Skin of body (tissue), 1 donor: ENCODE measurements at regions not wholly inside any gene's neighbourhood (a gene's known extent, or its start where the extent isn't known, plus 50 kb on each side); places are given as distances from the start of the nearest gene placed in this dataset.

Experiments used
- DNase-seq: peaks from one replicate; lab custom pipeline; 2025; lab: John Stamatoyannopoulos, UW

DNA sequence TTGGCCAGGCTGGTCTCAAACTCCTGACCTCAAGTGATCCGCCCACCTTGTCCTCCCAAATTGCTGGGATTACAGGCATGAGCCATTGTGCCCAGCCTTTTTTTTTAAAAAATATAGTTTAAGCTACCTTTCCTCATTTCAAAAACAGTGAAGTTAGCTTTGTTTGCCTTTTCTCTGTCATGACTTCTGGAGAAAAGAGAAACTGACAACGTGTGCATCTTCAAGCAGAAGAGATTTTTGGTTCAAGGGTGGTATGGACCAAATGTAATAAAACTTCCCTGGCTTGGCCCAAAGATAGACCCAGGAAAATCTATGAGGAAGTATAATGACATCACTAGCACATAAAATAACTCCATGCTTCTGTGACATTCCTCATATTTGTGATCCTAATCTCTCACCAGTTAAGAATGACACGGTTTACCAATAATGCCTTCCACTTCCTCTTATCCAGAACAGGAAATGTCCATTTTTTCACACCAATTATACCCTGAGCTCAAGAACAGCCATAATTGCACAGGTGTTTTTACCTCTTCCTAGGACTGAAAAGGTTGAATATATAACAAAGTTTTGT is 781.2 kb upstream of the NR2F2 start:
- DNase-seq = no peak

DNA sequence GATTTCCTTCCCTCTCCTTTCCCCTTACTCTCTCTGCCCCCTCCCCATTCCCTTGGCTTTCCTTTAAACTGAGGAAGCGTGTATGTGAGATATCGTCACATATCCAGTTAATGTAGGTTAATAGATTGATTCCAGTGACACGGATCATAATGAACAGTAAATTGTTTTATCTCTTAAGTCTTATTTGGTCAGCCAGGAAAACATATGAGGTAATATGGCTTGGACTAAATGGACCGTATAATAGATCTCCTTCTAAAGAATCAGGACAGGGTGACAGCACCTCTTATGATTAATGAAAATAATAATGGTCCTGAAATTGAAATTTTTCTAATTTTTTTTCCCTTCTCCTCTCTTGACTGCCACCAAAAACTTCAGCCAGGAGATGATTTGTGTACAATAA is 779.8 kb upstream of the NR2F2 start:
- no peak for DNase-seq

DNA sequence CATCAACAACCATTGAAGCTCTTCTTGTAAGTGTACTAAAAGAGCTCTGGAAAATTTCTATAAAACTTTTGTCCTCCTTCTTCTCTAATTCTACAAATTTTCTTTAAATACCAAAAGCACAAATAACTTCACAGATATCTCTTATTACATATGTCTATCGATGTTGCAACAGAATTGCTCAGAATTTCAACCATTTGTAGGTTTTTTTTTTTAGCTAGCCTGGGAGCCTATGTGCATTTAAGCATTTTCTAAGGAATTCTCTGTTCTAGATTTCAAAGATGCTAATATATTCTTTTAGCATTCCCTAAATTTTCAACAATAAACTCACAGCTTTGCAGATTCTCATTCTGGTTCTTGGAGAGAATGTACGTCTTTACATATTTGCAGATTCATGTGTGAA is 774.3 kb upstream of the NR2F2 start:
- DNase-seq = no peak

DNA sequence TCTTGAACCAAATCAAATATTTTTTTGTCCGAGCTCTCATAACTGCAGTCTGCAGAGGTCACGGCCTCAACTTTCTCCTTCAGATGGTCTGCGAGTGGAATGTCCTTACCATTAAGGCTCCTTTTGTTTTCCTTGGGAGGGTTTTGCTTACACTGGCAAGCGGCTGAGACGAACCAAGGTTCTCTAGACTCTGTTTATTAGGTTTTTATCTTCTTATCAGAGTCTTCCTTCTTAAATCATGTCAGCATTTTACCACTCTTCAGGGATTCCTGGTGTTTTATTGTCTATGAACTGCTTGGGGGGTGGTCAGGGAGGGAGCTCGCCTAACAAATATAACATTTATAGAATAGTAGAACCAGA is 773.7 kb upstream of the NR2F2 start:
- DNase-seq = no peak

DNA sequence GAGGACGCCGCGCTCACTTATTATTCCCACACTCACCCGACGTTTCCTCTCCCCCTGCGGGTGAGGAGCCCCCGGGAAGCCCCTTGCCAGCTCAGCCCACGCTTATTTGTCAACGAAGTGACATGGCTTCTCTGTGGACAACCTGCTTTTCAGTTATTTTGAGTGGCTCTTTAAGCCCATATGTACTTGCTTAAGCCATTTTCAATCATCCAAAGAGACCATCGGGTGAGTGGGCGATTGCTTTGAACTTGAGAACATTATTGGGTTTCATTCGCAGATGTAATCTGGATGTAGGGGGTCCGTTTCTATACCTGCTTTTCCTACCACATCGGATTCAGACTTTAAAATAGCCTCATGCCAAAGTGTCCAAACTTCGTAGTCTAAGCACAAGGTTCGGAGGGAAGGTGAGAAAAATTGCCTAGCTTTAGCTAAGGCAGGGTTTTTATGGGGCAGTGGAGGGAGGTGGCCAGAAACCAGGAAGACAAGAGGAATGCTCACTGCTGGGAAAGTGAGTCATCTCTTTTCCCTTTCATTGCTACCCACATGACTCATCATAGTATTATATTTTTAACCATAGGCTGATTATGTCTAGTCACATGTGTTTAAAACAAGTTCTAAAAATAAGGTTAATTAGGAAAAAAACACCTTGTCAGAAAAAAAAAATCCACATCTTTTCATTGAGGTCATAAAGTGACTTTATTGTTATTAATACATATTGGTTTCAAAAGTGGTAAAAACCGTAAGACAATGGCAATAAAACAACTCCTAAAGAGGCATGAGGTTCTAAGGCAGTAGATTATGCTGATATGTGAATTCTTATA is 773.1 kb upstream of the NR2F2 start:
- no peak for DNase-seq

DNA sequence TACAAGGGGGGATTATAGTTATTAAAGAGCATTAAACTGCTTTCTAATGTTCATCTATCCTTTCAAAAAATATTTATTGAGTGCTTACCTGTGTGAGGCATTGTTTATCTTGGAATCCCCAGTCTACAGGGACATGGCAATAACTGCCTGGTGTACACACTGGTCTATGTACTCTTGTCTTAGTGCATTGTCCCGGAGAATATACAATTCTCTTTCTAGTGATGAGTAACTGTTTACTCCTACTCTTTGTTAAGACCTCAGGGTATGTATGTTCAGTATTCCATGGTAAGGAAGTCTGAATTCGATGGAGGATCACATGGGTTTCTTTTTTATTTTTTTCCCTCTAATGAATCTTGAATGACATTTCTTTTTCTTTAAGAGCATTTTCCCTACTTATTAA is 772.4 kb upstream of the NR2F2 start:
- no peak for DNase-seq

DNA sequence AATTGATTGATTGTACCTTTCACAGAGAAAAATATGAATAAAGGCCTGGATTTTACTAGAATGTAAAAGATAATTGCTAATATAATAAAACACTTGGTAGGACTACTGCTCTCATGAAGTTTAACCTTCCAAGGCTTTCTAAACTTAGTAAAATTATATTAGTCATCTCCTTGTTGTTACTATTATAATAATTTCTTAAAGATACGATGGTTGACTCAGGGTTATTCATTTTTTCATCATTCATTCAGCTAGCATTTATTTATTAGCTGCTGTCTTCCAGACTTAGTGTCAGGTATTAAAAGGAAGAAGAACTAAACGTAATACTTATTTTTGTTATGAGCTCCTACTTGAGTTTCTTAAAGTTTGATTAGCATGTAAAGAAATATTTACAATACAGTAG is 771.6 kb upstream of the NR2F2 start:
- DNase-seq = no peak

DNA sequence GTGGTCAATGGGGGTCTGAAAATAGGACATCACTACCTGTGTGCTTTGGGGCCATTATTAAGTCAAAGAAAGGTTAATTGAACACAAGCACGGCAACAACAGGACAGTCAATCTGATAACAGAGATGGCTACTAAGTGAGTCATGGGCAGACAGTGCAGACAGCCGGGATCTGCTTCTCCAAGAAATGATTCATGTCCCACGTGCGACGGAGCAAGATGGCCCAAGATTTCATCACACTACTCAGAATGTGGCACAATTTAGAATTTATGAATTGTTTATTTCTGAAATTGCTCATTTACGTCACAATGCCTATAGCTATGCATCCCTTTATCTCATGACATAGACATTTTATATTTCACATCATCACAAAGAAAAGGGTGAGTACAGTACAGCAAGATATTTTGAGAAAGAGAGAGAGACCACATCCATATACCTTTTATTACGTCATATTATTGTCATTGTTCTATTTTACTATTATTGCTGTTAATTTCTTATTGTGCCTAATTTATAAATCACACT is 770.6 kb upstream of the NR2F2 start:
- DNase-seq = no peak

DNA sequence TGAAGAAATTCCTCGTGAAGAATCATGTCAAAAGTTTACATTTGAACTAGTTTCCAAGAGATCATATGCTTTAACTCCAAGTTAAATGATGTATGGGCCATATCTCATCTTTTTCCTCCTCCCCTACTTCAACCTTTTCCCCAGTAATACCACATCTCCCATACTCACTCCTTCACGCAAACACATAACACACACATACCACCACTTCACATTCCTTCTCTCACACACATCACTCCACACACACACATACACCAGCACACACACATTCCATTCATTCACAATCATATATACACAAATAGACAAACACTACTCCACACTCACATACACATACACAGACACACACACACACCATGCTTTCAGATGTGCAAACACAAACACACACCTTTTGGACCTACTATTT is 769.0 kb upstream of the NR2F2 start:
- DNase-seq = no peak

DNA sequence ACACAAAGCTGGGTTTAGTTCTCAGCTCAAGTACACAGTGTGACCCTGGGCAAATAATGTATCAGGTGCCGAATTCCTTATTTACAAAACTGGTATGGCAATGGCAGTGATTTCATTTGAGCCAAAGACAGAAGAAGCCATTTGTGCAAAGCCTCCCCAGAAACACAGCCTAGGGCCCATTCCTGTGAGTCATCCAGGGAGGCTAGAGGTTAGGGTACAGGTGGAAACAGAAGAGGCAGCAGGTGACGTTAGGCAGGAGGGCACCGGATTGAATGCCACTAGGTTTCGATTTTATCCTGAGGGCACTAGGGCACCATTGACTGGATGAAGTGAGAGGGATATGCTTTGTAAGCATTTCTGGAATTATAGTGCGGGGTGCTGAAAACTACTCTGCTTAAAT is 766.9 kb upstream of the NR2F2 start:
- no peak for DNase-seq

DNA sequence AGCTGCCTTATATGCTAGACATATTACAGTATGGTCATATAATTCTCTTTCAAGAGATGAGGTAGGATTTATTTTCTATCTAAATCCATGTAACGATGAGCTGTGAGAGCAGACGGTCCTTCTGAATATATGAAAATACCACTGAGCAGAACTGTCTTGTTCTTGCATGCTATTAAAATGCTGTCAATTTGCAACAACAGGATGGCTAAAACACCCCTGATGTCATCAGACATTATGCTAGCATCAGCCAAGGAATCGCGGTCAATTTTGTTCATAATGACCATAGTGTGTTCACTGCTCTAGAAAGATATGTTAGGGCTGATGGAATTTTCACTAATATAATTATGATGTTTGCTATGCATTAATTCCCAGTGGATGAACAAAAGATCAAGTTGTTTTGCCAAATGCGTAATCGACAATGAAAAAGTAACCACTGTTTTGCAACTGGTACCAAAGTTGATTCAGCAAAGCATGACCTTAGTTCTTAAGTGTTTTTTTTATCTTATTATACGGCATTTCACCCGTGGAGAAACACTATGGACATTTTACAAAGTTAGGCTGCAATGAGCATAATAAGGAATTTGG is 765.4 kb upstream of the NR2F2 start:
- no peak for DNase-seq

DNA sequence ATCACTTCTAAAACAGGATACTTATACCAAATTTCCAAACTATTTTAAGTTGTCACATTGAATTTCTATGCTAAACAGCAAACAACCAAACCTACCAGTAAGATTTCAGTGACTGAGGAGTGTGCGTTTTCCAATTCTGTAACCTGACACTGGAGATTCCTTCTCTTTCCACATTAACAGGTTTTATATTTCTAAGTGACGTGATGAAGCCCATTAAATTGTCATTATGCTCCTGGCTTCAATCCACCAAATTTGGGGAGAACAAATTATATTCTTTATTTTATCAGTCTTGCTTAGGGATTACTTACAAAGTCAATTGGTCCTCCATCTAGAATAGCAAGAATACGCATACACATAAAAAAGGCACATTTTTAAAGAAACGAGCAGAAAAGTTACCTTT is 764.8 kb upstream of the NR2F2 start:
- DNase-seq = no peak

DNA sequence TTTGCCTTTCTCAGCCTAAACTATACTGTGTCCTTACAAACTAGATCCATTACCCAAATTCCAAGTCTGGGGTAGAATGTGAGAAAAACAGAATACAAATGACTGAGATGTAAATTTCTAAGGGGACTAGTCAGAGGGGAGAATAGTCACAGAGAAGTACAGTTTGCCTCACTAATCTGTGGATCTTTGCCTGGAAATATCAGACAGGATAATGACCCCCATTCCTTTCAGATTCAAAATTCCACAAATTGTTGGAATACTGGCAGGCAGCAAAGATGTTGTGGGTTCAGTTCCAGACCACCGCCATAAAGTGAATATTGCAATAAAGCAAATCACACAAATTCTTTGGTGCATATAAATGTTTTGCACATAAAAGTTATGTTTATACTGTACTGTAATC is 762.8 kb upstream of the NR2F2 start:
- DNase-seq = no peak

DNA sequence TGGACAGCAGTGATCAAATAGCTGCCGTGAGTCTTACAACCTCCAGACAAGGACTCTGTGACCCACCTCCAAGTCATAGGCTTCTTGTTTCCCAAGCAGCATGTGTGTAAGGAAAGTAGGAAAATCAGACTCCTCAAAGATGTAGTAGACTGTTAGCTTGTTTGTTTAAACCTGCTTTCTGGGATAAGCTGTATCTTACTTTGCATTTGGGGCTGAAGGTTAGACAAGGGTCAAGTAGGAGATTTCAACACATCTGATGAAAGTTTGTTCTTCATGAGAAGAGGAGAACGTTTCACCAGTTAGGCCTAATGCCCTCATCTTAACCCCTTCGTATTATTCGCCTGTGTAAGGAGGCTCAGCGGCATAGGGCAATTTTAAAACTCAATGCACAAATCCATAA is 756.4 kb upstream of the NR2F2 start:
- no peak for DNase-seq

DNA sequence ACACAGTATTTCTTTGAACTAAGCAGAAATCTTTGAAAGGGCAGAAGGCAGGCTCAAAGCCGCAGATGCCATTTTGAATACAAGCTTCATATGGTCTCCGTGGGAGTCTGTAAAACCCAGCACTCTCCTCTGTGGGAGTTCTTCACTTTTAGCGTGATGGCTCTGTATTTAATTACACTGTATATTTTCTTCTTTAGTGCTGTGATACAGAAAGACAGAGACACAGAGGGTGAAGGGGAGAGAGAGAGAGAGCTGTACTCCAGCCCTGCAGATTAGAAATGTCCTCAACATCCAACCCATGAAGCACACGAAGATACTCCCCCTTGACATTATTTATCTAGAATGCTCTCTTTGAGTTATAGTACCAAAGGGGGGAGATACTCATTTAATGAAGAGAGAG is 752.6 kb upstream of the NR2F2 start:
- peak; percentile 28 for DNase-seq

DNA sequence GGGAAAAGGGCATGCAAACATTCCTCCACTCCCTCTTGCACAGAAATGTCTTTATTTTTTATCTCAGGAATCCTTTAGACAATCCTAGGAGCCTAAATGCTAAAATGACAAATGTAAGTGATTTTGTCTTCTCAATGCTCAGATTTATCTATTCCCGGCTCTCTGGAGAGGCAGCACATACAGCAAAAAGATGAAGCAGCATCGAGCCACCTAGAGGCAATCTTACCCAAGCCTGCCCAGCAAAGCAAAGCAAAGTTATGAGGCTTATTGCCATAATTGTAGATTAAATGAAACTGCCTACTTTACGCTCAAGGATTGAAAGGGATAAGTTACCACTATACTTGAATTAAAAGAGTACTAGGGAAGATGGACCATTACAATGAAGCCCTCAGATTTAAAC is 750.4 kb upstream of the NR2F2 start:
- no peak for DNase-seq

DNA sequence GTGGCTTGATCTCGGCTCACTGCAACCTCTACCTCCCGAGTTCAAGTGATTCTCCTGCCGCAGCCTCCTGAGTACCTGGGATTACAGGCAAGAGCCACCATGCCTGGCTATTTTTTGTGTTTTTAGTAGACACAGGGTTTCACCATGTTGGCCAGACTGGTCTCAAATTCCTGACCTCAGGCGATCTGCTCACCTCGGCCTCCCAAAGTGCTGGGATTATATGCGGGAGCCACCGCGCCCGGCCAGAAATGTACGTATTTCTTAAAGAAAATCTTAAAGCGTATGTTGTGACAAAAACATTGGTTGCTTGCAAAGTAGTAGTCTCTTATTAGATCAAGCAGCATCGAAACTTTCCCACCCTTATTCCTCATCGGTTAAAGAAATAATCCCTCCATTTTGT is 748.9 kb upstream of the NR2F2 start:
- no peak for DNase-seq

DNA sequence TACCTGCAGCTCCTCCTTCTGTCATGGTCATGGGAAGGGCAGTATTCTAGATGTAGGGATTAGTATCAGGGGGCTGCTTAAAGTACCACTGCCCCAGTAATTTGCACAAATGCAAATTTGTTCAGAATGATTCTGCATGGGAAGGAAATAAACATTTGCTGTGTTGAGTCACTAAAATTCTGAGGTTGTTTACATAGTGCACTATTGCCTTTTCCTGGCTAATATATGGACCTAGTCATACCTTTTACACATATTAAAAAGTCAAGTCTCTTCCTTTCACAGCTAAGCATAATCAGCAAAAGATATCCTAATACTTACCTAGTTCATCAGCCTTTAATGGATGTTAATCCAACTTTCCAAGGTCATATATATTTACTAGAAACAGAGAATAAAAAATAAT is 746.4 kb upstream of the NR2F2 start:
- no peak for DNase-seq

DNA sequence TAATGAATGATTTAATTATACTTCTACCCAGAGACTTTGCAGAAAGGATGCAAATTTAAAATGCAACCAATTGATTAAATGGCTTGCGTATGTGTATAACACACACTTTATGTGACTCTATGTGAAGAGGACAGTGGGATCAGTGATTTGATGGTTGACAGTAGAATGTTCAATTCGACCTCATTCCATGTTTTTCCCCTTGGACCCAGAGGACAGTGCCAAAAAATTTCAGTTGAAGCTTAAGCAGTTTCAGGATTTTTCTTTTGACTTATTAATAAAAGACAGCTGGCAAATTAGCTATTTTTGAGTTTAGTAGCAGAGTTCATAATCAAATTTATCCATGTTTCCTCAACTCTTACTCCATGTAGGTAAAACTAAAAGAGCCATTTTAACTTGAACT is 742.4 kb upstream of the NR2F2 start:
- peak; percentile 59 for DNase-seq

DNA sequence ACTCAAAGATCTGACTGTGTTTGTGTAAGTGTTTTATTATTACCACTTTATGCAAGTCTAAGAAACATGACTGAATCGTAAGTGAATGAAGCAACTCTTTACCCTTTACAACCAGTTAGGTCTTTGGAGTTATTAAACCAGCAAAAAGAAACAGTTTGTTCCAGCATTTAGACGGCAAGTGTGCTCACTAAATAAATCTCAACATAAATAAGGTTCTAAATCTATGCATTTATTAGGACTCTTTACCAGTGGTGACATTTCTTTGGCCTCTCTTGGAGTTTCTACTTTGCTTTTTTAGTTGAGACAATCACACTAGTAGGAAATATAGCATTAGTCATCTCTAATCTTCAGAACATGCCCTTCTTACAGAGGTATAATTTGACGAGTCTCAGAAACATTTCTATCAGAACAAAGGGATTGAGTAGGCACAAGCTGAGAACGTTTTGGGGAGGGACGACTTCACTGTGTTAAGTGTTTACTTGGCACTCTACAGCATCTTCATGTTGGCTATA is 739.9 kb upstream of the NR2F2 start:
- peak; percentile 12 for DNase-seq

DNA sequence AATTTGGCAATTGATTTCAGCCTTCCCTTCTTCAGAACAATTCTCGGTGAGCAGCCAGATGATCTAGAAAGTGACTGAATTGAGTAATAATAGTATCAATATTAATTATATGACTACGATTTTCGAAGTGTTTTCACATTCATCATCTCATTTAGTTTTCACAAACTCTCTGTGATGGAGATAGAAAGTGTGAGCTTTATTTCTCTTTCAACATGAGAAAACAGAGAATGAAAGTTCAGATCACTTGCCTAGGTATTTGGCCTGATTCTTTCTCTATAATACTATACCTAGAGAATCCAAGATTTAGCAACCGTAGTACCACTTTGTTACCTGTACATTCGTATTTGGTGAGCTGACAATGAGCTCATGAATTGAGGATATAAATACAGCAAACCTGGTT is 739.2 kb upstream of the NR2F2 start:
- no peak for DNase-seq

DNA sequence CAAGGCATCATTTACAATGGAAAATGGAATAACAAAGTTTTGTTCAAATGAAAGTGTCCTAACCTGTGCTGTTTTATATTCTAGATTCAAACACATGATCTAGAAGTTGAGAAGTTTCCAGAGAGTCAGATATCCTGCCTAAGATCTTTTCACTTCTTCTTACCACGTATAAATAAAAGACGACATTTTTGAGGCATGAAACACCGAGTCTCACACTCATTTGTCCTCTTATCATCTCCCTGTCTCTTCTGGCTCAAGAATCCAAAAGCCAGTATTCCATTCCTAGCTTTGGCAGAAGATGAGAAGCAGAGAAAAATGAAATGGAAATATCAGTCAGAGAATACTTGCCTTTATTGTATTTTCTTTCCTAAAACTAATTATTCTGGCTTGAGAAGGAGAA is 738.6 kb upstream of the NR2F2 start:
- no peak for DNase-seq

DNA sequence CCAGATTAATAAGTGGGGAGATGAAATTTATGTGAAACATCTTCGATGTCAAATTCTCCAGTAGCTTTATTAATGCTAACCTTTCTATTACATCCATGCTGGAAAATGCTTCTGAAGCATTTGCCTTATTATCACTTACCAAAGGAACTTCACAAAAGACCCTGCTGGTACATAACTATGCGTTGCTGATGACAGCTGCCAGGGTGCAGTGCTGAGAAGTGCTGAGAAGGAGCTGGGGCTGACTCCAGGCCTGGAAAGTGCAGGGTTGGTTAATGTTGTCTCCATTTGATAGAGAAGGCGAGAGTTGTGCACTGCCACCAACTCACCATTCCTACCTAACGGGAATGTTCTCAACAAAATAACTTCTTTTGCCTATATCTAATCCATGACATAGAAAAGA is 736.0 kb upstream of the NR2F2 start:
- no peak for DNase-seq
